GM12878 (cell line): ENCODE measurements at regions not wholly inside any gene's neighbourhood (a gene's known extent, or its start where the extent isn't known, plus 50 kb on each side); places are given as distances from the start of the nearest gene placed in this dataset.

ENCODE experiments used
- ATAC-seq: fragments of 200-7000 bp; cut with Tn5 transposase; 3 replicates; pipeline ENCODE4 v1.9.1; 2020; ENCODE audit warnings: mild to moderate bottlenecking, moderate library complexity
- BruUV-seq: library from RNA; stranded (reverse); fragments of 400-500 nt; replicated peaks from 2 replicates; lab custom pipeline; 2021; lab: Mats Ljungman, UMichigan
- CTCF ChIA-PET: fragments of 300-600 bp; sonication (Branson Sonifier 250); formaldehyde crosslinking; extraction: SDS; loops from one replicate; lab custom pipeline; 2021; ENCODE audit warnings: inconsistent platforms; lab: Yijun Ruan, JAX
- POLR2A ChIA-PET: fragments of 350-600 bp; formaldehyde crosslinking; extraction: SDS; loops from one replicate; lab custom pipeline; 2021; ENCODE audit warnings: inconsistent platforms; lab: Charles Lee
- RAD21 ChIA-PET: fragments of 300-600 bp; sonication (Branson Sonifier 250); formaldehyde crosslinking; loops from one replicate; lab custom pipeline; 2023; ENCODE audit warnings: antibody characterized with exemption; ENCODE audit not compliant: unreplicated experiment; lab: Charles Lee
- SMC1A ChIA-PET: fragments of 300-600 bp; sonication (Branson Sonifier 250); formaldehyde crosslinking; loops from one replicate; lab custom pipeline; 2023; ENCODE audit not compliant: unreplicated experiment, uncharacterized antibody; lab: Charles Lee
- DNase-seq: peaks from one replicate; pipeline ENCODE4 v3.0.0-alpha.2; 2011; ENCODE audit warnings: low read depth, low spot score
- FAIRE-seq: peaks from 3 replicates; lab custom pipeline; 2011; peaks lifted over from hg19 to GRCh38; lab: Jason Lieb, UNC
- H2AFZ ChIP-seq: 2 replicates; pipeline ENCODE4 v1.6.0; 2011; ENCODE audit warnings: low read depth, low read length, control low read depth; ENCODE audit not compliant: control insufficient read depth
- H3K27ac ChIP-seq: 2 replicates; pipeline ENCODE4 v1.5.1; 2011; ENCODE audit warnings: control low read depth; ENCODE audit not compliant: control insufficient read depth, insufficient read depth
- H3K27me3 ChIP-seq, 2 experiments: replicated peaks in 1 of 2; 2 replicates each; pipeline versions ENCODE4 v1.6.0 to v1.6.1; 2011; ENCODE audit warnings: low read length in 1 of 2; ENCODE audit not compliant: control insufficient read depth in 2 of 2, insufficient read depth in 2 of 2
- H3K36me3 ChIP-seq, 2 experiments: 2 replicates each; pipeline ENCODE4 v1.5.1; 2011; ENCODE audit warnings: low read length in 1 of 2; ENCODE audit not compliant: control insufficient read depth in 2 of 2, insufficient read depth in 2 of 2
- H3K4me1 ChIP-seq: 2 replicates; pipeline ENCODE4 v1.6.1; 2011; ENCODE audit warnings: mild to moderate bottlenecking, low read length, moderate library complexity, mixed read lengths; ENCODE audit not compliant: control insufficient read depth, insufficient read depth
- H3K4me2 ChIP-seq: 2 replicates; pipeline ENCODE4 v1.6.0; 2011; ENCODE audit warnings: control low read depth; ENCODE audit not compliant: control insufficient read depth, insufficient read depth
- H3K4me3 ChIP-seq: fragments of 200-600 bp; sonication (generic); 2 replicates; pipeline ENCODE4 v1.5.1; 2016
- H3K79me2 ChIP-seq: 2 replicates; pipeline ENCODE4 v1.6.0; 2011; ENCODE audit warnings: low read length; ENCODE audit not compliant: control insufficient read depth, insufficient read depth
- H3K9ac ChIP-seq: 2 replicates; pipeline ENCODE4 v1.8.0; 2011; ENCODE audit warnings: low read length, control low read depth, mixed read lengths; ENCODE audit not compliant: control insufficient read depth, insufficient read depth
- H3K9me3 ChIP-seq: replicated peaks from 3 replicates; pipeline ENCODE4 v1.5.1; 2011; ENCODE audit warnings: mild to moderate bottlenecking, low read length; ENCODE audit not compliant: control insufficient read depth, insufficient read depth
- H4K20me1 ChIP-seq: 2 replicates; pipeline ENCODE4 v1.6.0; 2011; ENCODE audit not compliant: control insufficient read depth, insufficient read depth
- CHD4 ChIP-seq: fragments of 200-600 bp; sonication (generic); IDR thresholded peaks from 2 replicates; pipeline ENCODE4 v1.6.1; 2016; ENCODE audit warnings: mild to moderate bottlenecking
- EED ChIP-seq: sonication (generic); IDR thresholded peaks from 2 replicates; pipeline ENCODE4 v1.6.1; 2016; ENCODE audit warnings: antibody characterized with exemption, low read depth
- IKZF2 ChIP-seq, 2 experiments: fragments of 450-650 bp; IDR thresholded peaks; 2 replicates each; pipeline ENCODE4 v1.6.1; 2017; ENCODE audit warnings: mild to moderate bottlenecking in 2 of 2, moderate library complexity in 2 of 2
- KAT2A ChIP-seq: conservative IDR thresholded peaks from 2 replicates; pipeline ENCODE4 v1.6.1; 2011; ENCODE audit warnings: low read depth, low read length; ENCODE audit not compliant: control insufficient read depth
- POU2F2 ChIP-seq: IDR thresholded peaks from 3 replicates; pipeline ENCODE4 v1.6.1; 2011; ENCODE audit warnings: low read depth, mild to moderate bottlenecking, low read length, borderline replicate concordance
- RBBP5 ChIP-seq: fragments of 200-600 bp; sonication (generic); conservative IDR thresholded peaks from 2 replicates; pipeline ENCODE4 v1.6.1; 2016
- SREBF1 ChIP-seq: IDR thresholded peaks from 2 replicates; pipeline ENCODE4 v1.6.1; 2012; ENCODE audit warnings: mild to moderate bottlenecking, low read length
- SREBF2 ChIP-seq: IDR thresholded peaks from 2 replicates; pipeline ENCODE4 v1.6.1; 2012; ENCODE audit warnings: mild to moderate bottlenecking, low read length
- TARDBP ChIP-seq: IDR thresholded peaks from 2 replicates; pipeline ENCODE4 v1.6.1; 2016; ENCODE audit warnings: borderline replicate concordance
- WRNIP1 ChIP-seq: IDR thresholded peaks from 2 replicates; pipeline ENCODE4 v1.6.1; 2011; ENCODE audit warnings: low read depth, low read length, improper control_type of control experiment, borderline replicate concordance
- ZNF217 ChIP-seq: fragments of 450-650 bp; IDR thresholded peaks from 2 replicates; pipeline ENCODE4 v1.6.1; 2017; ENCODE audit warnings: antibody characterized with exemption, mild to moderate bottlenecking
- ZNF24 ChIP-seq: fragments of 450-650 bp; IDR thresholded peaks from 2 replicates; pipeline ENCODE4 v1.6.1; 2017; ENCODE audit warnings: antibody characterized with exemption, mild to moderate bottlenecking
- ZNF384 ChIP-seq: IDR thresholded peaks from 2 replicates; pipeline ENCODE4 v1.6.1; 2012; ENCODE audit warnings: low read depth, mild to moderate bottlenecking, low read length, improper control_type of control experiment, borderline replicate concordance
- in situ Hi-C: fragments of 300-500 bp; cut with MboI; formaldehyde crosslinking; loops from 9 replicates; pipeline ENCODE4 v1.14.3; 2018; ENCODE audit warnings: mixed read lengths
- intact Hi-C: fragments of 100-400 bp; cut with micrococcal nuclease; formaldehyde crosslinking; loops from one replicate; pipeline ENCODE4 v1.14.2; 2022; ENCODE audit not compliant: unreplicated experiment
- TF ChIP-seq, protein P1 (sequence below), 3 experiments: IDR thresholded peaks in 2 of 3; conservative IDR thresholded peaks in 1 of 3; 2 replicates each; pipeline ENCODE4 v1.5.1; 2011; ENCODE audit warnings: low read depth in 3 of 3, low read length in 3 of 3, mild to moderate bottlenecking in 3 of 3, control low read depth in 2 of 3, moderate library complexity in 2 of 3, inconsistent platforms in 1 of 3, mixed read lengths in 1 of 3; ENCODE audit not compliant: control insufficient read depth in 2 of 3, insufficient read depth in 1 of 3; ENCODE audit errors: extremely low read depth in 1 of 3
- TF ChIP-seq, protein P2 (sequence below): IDR thresholded peaks from 2 replicates; pipeline ENCODE4 v1.6.1; 2012; ENCODE audit warnings: low read depth, low read length, improper control_type of control experiment
- TF ChIP-seq, protein P3 (sequence below): fragments of 450-650 bp; IDR thresholded peaks from 2 replicates; pipeline ENCODE4 v1.6.1; 2017; ENCODE audit warnings: borderline replicate concordance
- TF ChIP-seq, protein P4 (sequence below): fragments of 450-650 bp; conservative IDR thresholded peaks from 2 replicates; pipeline ENCODE4 v1.6.1; 2017; ENCODE audit warnings: mild to moderate bottlenecking, moderate library complexity

DNA sequence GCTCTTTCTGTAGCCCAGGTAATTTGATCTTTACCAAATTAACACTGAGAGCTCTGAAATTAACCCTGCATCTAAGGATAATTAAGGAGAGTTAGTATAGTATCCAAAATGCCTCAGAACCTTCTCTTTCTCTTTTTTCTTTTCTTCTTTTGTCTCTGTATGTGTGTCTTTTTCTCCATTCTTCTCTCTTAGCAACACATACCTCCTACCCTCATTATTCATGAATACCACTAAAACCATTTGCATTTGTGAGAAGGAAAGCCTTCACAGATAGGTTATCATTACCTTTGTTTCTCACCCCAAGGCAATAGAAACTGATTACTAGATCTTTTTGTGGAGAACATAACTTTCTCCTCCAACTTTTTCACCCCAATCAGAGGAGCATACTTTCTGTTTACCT lies 376.5 kb upstream of the NXPH2 start:
- no peak for DNase-seq
- Histone ChIP-seq H4K20me1 (no peaks in the 10 kb centered on the region), H3K79me2 (no peaks in the 10 kb centered on the region), H3K4me3 (no peak overlapping the region), H3K9ac (no peak overlapping the region), H3K4me2 (no peak overlapping the region), H3K27ac (no peak overlapping the region), H3K4me1 (no peaks in the 10 kb centered on the region), H3K36me3 (no peaks in the 10 kb centered on the region), H3K9me3 (no peaks in the 10 kb centered on the region), H3K27me3 (no peaks in the 10 kb centered on the region), H2AFZ (no peak overlapping the region)
- SMC1A ChIA-PET, result interaction anchor here (0.8 kb wide), 1 partner anchor 11 kb away, joined by 4 read pairs; no protein-coding TSS in a partner anchor
- TF ChIP-seq ZNF217 (no peak), KAT2A (no peak), IKZF2 (IDR thresholded peaks at IDR 0.05) (no peak), CHD4 (no peak), SREBF2 (no peak), EED (no peak), SREBF1 (no peak), RBBP5 (no peak), POU2F2 (no peak), TARDBP (no peak), ZNF384 (no peak), ZNF24 (no peak), WRNIP1 (no peak)
- TF ChIP-seq, protein P1, sequence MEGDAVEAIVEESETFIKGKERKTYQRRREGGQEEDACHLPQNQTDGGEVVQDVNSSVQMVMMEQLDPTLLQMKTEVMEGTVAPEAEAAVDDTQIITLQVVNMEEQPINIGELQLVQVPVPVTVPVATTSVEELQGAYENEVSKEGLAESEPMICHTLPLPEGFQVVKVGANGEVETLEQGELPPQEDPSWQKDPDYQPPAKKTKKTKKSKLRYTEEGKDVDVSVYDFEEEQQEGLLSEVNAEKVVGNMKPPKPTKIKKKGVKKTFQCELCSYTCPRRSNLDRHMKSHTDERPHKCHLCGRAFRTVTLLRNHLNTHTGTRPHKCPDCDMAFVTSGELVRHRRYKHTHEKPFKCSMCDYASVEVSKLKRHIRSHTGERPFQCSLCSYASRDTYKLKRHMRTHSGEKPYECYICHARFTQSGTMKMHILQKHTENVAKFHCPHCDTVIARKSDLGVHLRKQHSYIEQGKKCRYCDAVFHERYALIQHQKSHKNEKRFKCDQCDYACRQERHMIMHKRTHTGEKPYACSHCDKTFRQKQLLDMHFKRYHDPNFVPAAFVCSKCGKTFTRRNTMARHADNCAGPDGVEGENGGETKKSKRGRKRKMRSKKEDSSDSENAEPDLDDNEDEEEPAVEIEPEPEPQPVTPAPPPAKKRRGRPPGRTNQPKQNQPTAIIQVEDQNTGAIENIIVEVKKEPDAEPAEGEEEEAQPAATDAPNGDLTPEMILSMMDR (IDR thresholded peaks at IDR 0.05 in 2 of 3, conservative IDR thresholded peaks at IDR 0.05 in 1 of 3; ENCODE audit: control insufficient read depth in 2 of 3, extremely low read depth in 1 of 3, insufficient read depth in 1 of 3, low read depth in 3 of 3, low read length in 3 of 3), result no peak
- TF ChIP-seq, protein P2, sequence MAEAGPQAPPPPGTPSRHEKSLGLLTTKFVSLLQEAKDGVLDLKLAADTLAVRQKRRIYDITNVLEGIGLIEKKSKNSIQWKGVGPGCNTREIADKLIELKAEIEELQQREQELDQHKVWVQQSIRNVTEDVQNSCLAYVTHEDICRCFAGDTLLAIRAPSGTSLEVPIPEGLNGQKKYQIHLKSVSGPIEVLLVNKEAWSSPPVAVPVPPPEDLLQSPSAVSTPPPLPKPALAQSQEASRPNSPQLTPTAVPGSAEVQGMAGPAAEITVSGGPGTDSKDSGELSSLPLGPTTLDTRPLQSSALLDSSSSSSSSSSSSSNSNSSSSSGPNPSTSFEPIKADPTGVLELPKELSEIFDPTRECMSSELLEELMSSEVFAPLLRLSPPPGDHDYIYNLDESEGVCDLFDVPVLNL, result no peak
- TF ChIP-seq, protein P3, sequence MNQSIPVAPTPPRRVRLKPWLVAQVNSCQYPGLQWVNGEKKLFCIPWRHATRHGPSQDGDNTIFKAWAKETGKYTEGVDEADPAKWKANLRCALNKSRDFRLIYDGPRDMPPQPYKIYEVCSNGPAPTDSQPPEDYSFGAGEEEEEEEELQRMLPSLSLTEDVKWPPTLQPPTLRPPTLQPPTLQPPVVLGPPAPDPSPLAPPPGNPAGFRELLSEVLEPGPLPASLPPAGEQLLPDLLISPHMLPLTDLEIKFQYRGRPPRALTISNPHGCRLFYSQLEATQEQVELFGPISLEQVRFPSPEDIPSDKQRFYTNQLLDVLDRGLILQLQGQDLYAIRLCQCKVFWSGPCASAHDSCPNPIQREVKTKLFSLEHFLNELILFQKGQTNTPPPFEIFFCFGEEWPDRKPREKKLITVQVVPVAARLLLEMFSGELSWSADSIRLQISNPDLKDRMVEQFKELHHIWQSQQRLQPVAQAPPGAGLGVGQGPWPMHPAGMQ, result no peak
- TF ChIP-seq, protein P4, sequence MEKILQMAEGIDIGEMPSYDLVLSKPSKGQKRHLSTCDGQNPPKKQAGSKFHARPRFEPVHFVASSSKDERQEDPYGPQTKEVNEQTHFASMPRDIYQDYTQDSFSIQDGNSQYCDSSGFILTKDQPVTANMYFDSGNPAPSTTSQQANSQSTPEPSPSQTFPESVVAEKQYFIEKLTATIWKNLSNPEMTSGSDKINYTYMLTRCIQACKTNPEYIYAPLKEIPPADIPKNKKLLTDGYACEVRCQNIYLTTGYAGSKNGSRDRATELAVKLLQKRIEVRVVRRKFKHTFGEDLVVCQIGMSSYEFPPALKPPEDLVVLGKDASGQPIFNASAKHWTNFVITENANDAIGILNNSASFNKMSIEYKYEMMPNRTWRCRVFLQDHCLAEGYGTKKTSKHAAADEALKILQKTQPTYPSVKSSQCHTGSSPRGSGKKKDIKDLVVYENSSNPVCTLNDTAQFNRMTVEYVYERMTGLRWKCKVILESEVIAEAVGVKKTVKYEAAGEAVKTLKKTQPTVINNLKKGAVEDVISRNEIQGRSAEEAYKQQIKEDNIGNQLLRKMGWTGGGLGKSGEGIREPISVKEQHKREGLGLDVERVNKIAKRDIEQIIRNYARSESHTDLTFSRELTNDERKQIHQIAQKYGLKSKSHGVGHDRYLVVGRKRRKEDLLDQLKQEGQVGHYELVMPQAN, result no peak
- FAIRE-seq, result no peak
- BruUV-seq, result no TSS peak
- intact Hi-C loops (no loop called here), in situ Hi-C loops (no loop called here)
- CTCF ChIA-PET, result interaction anchor here (0.7 kb wide), 1 partner anchor 14 kb away, joined by 3 read pairs; no protein-coding TSS in a partner anchor
- POLR2A ChIA-PET, result no interaction called here
- RAD21 ChIA-PET, result no interaction called here
- ATAC-seq, result no peak
